GM23248 (cell line): ENCODE measurements at regions not wholly inside any gene's neighbourhood (a gene's known extent, or its start where the extent isn't known, plus 50 kb on each side); places are given as distances from the start of the nearest gene placed in this dataset.

ENCODE experiments used
- EZH2 ChIP-seq: fragments of 200-600 bp; sonication (generic); IDR thresholded peaks from 2 replicates; pipeline ENCODE4 v1.6.1; 2018; ENCODE audit warnings: antibody characterized with exemption, mild to moderate bottlenecking; ENCODE audit not compliant: insufficient read depth, poor library complexity, severe bottlenecking
- EZH2phosphoT487 ChIP-seq: fragments of 200-600 bp; sonication (generic); IDR thresholded peaks from 2 replicates; pipeline ENCODE4 v1.6.1; 2018; ENCODE audit warnings: antibody characterized with exemption, moderate library complexity, mild to moderate bottlenecking, low read depth; ENCODE audit not compliant: insufficient read depth

DNA sequence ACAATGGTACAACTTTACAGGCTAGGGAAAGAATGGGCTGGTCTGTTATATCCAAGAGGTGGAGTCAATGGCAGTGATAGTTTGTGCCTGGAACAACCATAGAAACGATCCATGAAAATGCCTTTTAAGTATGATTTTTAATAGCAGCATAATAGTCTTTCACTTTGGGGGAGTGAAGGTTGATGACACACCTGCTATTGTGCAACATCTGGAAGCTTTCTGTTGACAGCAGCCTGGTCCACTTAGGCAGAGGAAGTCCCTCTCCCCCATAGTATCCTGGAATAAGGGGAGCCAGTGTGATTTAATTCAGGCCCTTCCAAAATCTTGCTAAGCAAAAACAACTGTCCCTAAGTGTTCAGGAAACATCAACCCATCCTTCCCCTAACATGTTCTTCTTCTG, 56.3 kb upstream of the HS3ST4 start:
- TF ChIP-seq EZH2 (no peak), EZH2phosphoT487 (no peak)
